COLO668 (cell line): ENCODE measurements at regions not wholly inside any gene's neighbourhood (a gene's known extent, or its start where the extent isn't known, plus 50 kb on each side); places are given as distances from the start of the nearest gene placed in this dataset.
"Not testable (repeated sequence)": the region's sequence is repeated elsewhere in the genome, so short reads cannot be mapped to it uniquely, and the experiment has no call there.

ENCODE experiments used
- DNase-seq: peaks from one replicate; lab custom pipeline; 2025; ENCODE audit not compliant: unreplicated experiment; lab: John Stamatoyannopoulos, UW

DNA sequence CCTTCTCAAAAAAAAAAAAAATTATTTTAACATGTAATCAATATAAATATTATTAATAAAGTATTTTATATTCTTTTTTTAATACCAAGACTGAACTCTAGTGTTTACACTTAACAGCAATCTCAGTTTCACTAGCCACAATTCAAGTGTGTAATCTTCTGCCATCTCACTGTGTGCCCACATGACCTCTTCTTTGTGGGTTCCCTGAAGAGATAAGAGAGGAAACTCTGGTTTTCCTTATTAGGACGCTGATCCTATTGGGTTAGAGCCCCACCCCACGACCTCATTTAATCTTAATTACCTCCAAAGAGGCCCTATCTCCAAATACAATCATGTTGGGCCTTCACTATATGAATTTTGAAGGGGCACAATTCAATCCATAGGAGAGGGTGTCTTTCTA is 177.6 kb downstream of the STK31 start:
- no peak for DNase-seq

DNA sequence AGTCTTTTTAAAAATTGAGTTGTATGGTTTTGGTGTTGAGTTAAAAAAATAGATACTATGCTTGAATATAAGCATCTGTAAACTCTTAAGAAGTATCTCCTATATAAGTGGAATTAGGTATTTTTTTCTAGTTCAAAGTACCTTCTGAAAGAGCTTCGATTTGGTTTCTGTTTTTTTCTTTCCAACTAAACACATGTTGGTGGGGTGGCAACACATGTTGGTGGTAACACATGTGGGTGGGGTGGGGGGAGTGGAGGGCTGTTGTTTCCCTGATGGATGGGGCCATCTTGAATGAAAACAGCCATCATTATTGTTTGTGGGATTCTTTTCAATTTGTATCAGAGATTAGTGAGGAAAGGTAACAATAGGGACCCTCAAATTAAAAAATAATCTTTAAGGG is 178.9 kb downstream of the STK31 start:
- DNase-seq: no peak

GRCh38 chr7:23889566-23889965 is 179.5 kb downstream of the STK31 start:
- no peak for DNase-seq

- no peak for DNase-seq
These were observed 182.0 kb downstream of the STK31 start for GRCh38 chr7:23892019-23892418.

- no peak for DNase-seq
These were observed 183.3 kb downstream of the STK31 start for GRCh38 chr7:23893176-23893941.

- no peak for DNase-seq
These were observed 184.2 kb downstream of the STK31 start for GRCh38 chr7:23893942-23894891.

- no peak for DNase-seq
These were observed 185.0 kb downstream of the STK31 start for GRCh38 chr7:23894892-23895569.

DNA sequence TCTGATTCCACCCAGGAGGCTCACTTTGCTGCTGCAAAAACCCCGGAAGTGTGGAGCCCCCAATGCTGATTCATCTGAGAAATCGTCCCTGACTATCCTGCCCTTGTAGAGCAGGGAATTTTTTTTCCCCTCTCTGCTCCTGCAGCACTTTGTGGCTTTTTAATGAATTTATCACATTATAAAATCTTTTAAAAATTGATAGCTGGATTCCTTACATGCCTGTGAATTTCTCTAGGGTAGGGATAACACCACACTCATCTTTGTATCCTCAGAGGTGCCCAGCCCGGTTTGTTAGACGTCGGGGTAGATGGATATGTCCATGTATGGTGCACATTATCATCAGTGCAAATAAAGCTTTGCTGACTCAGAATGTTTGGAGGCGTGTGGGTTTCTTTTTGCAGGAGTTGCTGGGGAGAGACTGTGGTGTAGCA is 185.7 kb downstream of the STK31 start:
- no peak for DNase-seq

- peak; percentile 63 for DNase-seq
These were observed 188.6 kb downstream of the STK31 start for GRCh38 chr7:23898619-23899018.

DNA sequence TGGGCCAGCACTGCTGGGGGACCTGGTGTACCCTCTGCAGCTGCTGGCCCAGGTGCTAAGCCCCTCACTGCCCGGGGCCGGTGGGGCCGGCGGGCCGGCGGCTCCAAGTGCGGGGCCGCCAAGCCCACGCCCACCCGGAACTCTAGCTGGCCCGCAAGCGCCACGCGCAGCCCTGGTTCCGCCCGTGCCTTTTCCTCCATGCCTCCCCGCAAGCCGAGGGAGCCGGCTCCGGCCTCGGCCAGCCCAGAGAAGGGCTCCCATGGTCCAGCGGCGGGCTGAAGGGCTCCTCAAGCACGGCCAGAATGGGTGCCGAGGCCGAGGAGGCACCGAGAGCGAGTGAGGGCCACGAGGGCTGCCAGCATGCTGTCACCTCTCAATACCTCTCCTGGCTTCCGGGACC is 194.9 kb downstream of the STK31 start:
- DNase-seq: not testable (repeated sequence)

DNA sequence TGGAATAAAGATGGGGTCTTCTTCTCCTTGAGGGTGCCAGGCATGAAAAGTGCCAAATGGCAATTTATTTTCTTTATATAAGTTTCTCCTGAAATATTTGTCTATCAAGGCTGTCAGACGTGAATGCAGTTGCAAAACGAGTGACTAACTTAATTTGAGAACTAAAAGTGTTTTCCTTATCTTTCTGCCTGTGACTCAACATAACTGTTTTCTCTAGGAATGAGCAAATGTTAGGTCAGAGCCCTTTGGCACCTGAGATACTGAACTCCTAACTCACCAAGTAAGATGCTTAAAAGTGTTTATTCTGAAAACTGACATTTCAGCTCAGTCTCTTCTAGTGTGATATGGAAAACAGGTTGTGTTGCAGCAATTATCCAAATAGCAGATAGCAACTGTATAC is 197.0 kb downstream of the STK31 start:
- no peak for DNase-seq

- no peak for DNase-seq
These were observed 199.4 kb downstream of the STK31 start for GRCh38 chr7:23909426-23909825.

GRCh38 chr7:23912065-23912464 is 202.0 kb downstream of the STK31 start:
- DNase-seq: no peak

DNA sequence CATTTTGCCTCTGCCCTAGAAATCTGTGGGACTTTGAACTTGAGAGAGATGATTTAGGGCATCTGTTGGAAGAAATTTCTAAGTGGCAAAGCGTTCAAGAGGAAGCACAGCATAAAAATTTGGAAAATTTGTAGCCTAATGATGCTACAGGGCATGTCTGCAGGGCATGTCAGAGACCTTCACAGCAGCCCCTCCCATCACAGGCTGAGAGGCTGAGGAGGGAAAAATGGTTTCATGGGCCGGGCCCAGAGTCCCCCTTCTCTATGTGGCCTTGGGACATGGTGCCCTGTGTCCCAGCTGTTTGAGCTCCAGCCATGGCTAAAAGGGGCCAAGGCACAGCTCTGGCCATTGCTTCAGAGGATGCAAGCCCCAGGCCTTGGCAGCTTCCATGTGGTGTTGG is 203.0 kb downstream of the STK31 start:
- DNase-seq: no peak

DNA sequence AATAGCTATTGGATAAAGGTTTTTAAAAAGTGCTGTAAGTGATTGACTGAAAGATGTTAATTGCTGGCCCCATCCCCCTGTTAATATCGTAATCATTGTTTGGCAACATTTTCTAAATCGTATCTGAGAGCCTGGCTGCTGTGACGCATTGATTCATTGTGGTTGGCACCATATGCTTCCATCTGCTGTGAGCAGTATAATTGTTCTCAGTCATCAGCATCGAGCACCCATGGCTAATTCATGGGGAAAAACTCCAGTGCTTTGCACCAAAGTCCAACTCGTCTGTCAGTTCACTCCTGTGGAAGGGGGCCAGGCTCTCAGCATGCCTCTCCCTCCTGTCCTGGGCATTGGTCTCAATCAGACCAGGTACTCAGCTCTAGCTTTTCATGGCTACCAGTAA is 205.2 kb downstream of the STK31 start:
- no peak for DNase-seq

- no peak for DNase-seq
These were observed 208.3 kb downstream of the STK31 start for GRCh38 chr7:23918286-23918685.

GRCh38 chr7:23918856-23919255 is 208.8 kb downstream of the STK31 start:
- no peak for DNase-seq

DNA sequence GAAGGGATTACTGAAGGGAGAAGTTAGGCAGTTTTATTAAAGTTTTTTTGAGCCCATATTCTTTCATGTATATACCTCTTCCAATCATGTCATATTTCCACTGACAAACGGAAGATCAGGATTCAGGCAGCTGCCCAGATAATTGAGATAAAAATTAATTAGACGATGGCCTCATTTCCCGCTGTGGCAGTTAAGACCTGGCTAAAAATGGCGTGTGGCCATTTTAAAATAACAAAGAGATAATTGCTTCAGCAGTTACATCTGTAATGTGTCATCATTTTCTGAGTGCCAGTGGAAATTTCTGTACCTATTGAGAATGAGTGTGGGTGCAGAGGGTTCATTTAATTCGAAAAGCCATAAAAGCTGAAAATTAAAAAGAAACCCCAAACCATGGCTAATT is 215.1 kb downstream of the STK31 start:
- no peak for DNase-seq

DNA sequence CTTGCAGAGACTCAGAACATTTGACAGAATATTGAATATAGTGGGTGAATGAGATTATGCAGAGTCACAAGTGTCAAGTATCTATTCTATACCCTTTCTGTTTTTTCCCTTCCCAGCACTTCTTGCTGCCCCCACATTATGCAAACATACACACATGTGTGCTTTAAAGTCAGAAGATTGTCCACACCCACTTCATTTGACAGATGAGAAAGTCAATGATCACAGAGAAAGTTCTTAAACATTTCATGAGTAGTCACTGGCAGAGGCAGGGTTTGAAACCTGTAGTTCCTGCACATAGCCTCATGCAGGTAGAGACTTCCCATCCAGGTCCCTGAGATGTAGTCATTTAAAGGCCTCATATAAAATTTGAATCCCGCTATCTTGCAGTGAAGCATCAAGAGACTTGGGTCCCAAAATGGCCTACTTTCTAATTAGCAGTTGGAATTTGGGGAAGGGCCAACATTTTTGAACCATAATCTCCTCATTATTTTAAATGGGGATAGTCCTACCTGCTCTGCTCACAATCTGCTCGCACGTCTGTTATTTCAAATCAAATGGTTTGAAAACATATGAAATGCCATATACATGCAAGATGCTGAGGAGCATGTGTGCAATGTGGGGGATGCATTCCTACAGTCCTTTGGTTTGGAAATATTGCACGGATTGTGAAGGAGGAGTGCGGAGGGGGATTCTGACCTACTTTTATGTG is 217.8 kb downstream of the STK31 start:
- no peak for DNase-seq

- no peak for DNase-seq
These were observed 218.4 kb downstream of the STK31 start for GRCh38 chr7:23928418-23928775.

DNA sequence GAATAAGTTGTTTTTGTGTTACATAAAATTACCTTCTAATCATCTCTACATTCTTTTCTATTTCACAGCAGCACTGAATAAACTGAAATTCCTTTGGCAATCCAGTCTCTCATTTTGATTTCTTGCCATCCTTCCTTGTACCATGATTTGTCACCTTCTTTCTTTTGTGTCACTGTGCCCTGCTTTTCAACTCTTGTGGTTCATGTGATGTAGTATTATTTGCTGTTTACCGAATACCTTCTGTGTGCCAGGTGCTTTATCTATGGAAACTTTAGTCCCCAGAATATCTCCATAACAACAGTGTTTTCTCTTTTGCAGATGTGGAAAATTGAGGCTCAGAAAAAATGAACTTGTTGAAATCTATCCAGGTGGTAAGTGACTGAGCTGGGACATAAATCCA is 220.3 kb downstream of the STK31 start:
- no peak for DNase-seq
